Neural progenitor cell (in vitro differentiated cells): ENCODE measurements at regions not wholly inside any gene's neighbourhood (a gene's known extent, or its start where the extent isn't known, plus 50 kb on each side); places are given as distances from the start of the nearest gene placed in this dataset.

Experiments
- DNase-seq: peaks from one replicate; pipeline ENCODE4 v3.0.0-alpha.2; 2016; ENCODE audit warnings: low spot score
- H2AFZ ChIP-seq: fragments of 200-600 bp; sonication (generic); replicated peaks from 2 replicates; pipeline ENCODE4 v1.6.1; 2016; ENCODE audit warnings: antibody characterized with exemption
- H3F3A ChIP-seq: fragments of 200-600 bp; sonication (generic); 2 replicates; pipeline ENCODE4 v1.6.1; 2016; ENCODE audit warnings: antibody characterized with exemption, low read depth
- H3K27ac ChIP-seq: fragments of 200-600 bp; sonication (generic); 2 replicates; pipeline ENCODE4 v1.5.1; 2016; ENCODE audit warnings: mild to moderate bottlenecking
- H3K27me3 ChIP-seq: fragments of 200-600 bp; sonication (generic); 2 replicates; pipeline ENCODE4 v1.6.1; 2016; ENCODE audit warnings: mild to moderate bottlenecking, moderate library complexity
- H3K36me3 ChIP-seq: fragments of 200-600 bp; sonication (generic); 2 replicates; pipeline ENCODE4 v1.5.1; 2016
- H3K4me1 ChIP-seq: fragments of 200-600 bp; sonication (generic); 2 replicates; pipeline ENCODE4 v1.6.1; 2016; ENCODE audit warnings: mixed run types
- H3K4me2 ChIP-seq: fragments of 200-600 bp; sonication (generic); 2 replicates; pipeline ENCODE4 v1.6.1; 2016
- H3K4me3 ChIP-seq: fragments of 200-600 bp; sonication (generic); 2 replicates; pipeline ENCODE4 v1.5.1; 2016
- H3K79me2 ChIP-seq: fragments of 200-600 bp; sonication (generic); 2 replicates; pipeline ENCODE4 v1.6.1; 2016; ENCODE audit warnings: low read depth
- H3K9ac ChIP-seq: fragments of 200-600 bp; sonication (generic); 2 replicates; pipeline ENCODE4 v1.6.1; 2016
- H3K9me3 ChIP-seq: fragments of 200-600 bp; sonication (generic); 2 replicates; pipeline ENCODE4 v1.5.1; 2016; ENCODE audit warnings: low read depth
- H4K20me1 ChIP-seq: fragments of 200-600 bp; sonication (generic); 2 replicates; pipeline ENCODE4 v1.6.1; 2016; ENCODE audit warnings: low read depth
- H3K27ac Mint-ChIP-seq: 3 replicates; pipeline ENCODE4 v1.8.0; 2021; ENCODE audit warnings: mixed read lengths
- H3K27me3 Mint-ChIP-seq: 2 replicates; pipeline ENCODE4 v1.8.0; 2022; ENCODE audit warnings: low read depth, mild to moderate bottlenecking, inconsistent platforms, moderate library complexity, mixed read lengths; ENCODE audit not compliant: insufficient read depth
- H3K36me3 Mint-ChIP-seq: 3 replicates; pipeline ENCODE4 v1.8.0; 2021; ENCODE audit warnings: mixed read lengths
- H3K4me1 Mint-ChIP-seq: 3 replicates; pipeline ENCODE4 v1.8.0; 2021; ENCODE audit warnings: mixed read lengths
- H3K4me3 Mint-ChIP-seq: 3 replicates; pipeline ENCODE4 v1.8.0; 2021; ENCODE audit warnings: mild to moderate bottlenecking, moderate library complexity, mixed read lengths
- H3K9me3 Mint-ChIP-seq: 3 replicates; pipeline ENCODE4 v1.8.0; 2020; ENCODE audit warnings: mixed read lengths
- EZH2 ChIP-seq: fragments of 200-600 bp; sonication (generic); IDR thresholded peaks from 2 replicates; pipeline ENCODE4 v1.6.1; 2017; ENCODE audit warnings: antibody characterized with exemption, mild to moderate bottlenecking, moderate library complexity
- EZH2phosphoT487 ChIP-seq: fragments of 200-600 bp; sonication (generic); IDR thresholded peaks from 2 replicates; pipeline ENCODE4 v1.6.1; 2017; ENCODE audit warnings: antibody characterized with exemption
- TF ChIP-seq, protein P1 (sequence below): fragments of 200-600 bp; sonication (generic); IDR thresholded peaks from 2 replicates; pipeline ENCODE4 v1.5.1; 2017; ENCODE audit warnings: antibody characterized with exemption, mild to moderate bottlenecking

GRCh38 chr1:71273334-71273733 is 192.5 kb upstream of the ZRANB2 start:
- no peaks in the 10 kb centered on the region for H3K36me3 ChIP-seq
- no peaks in the 10 kb centered on the region for H3F3A ChIP-seq
- Mint-ChIP-seq H3K9me3 (no peaks in the 10 kb centered on the region), H3K4me3 (no peak overlapping the region), H3K27ac (no peak overlapping the region), H3K4me1 (peaks cover 11% of the 10 kb centered on the region), H3K36me3 (no peaks in the 10 kb centered on the region), H3K27me3 (no peaks in the 10 kb centered on the region)
- TF ChIP-seq EZH2 = no peak
- TF ChIP-seq EZH2phosphoT487 = no peak
- TF ChIP-seq, protein P1, sequence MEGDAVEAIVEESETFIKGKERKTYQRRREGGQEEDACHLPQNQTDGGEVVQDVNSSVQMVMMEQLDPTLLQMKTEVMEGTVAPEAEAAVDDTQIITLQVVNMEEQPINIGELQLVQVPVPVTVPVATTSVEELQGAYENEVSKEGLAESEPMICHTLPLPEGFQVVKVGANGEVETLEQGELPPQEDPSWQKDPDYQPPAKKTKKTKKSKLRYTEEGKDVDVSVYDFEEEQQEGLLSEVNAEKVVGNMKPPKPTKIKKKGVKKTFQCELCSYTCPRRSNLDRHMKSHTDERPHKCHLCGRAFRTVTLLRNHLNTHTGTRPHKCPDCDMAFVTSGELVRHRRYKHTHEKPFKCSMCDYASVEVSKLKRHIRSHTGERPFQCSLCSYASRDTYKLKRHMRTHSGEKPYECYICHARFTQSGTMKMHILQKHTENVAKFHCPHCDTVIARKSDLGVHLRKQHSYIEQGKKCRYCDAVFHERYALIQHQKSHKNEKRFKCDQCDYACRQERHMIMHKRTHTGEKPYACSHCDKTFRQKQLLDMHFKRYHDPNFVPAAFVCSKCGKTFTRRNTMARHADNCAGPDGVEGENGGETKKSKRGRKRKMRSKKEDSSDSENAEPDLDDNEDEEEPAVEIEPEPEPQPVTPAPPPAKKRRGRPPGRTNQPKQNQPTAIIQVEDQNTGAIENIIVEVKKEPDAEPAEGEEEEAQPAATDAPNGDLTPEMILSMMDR = no peak
- no peak for DNase-seq
- no peak overlapping the region for H3K4me2 ChIP-seq
- no peaks in the 10 kb centered on the region for H3K79me2 ChIP-seq
- peaks cover 9% of the 10 kb centered on the region for H3K4me1 ChIP-seq
- no peaks in the 10 kb centered on the region for H3K9me3 ChIP-seq
- H4K20me1 ChIP-seq = no peaks in the 10 kb centered on the region
- H3K4me3 ChIP-seq = no peak overlapping the region
- no peaks in the 10 kb centered on the region for H3K27me3 ChIP-seq
- H2AFZ ChIP-seq = no peak overlapping the region
- H3K9ac ChIP-seq = no peak overlapping the region
- no peak overlapping the region for H3K27ac ChIP-seq

DNA sequence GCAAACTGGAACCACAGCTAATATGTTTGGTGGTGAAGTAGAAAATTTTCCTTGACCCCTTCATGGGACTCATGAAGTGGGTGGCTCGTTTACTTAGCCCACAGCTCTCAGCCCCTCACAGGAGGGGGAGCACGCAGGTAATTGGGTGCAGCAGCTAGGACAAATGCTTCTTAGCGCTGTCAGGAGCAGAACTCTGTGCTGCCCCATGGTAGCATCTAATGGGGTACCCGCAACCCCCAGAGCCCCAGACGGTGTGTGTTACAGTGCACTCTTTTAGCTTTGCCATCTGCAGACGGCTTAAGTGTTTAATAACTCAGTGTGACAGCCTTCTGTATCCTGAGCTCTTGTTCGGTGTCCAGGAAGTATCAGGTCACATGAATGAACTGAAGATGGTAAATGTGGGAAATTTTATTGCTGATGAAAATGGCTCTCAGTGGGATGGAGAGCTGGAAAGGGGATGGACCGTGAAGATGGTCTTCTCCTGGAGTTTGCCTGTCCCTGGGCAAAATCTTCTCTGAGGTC is 189.6 kb upstream of the ZRANB2 start:
- peaks cover 11% of the 10 kb centered on the region for H3K4me1 Mint-ChIP-seq
- no peaks in the 10 kb centered on the region for H3K36me3 Mint-ChIP-seq
- no peaks in the 10 kb centered on the region for H3K9me3 Mint-ChIP-seq
- Histone ChIP-seq H3K9me3 (no peaks in the 10 kb centered on the region), H3K4me2 (no peak overlapping the region), H3K4me1 (peaks cover 9% of the 10 kb centered on the region), H3K9ac (no peak overlapping the region), H3K4me3 (no peak overlapping the region), H3K27me3 (no peaks in the 10 kb centered on the region), H3K36me3 (no peaks in the 10 kb centered on the region), H3K27ac (no peak overlapping the region), H4K20me1 (no peaks in the 10 kb centered on the region), H3K79me2 (no peaks in the 10 kb centered on the region), H2AFZ (no peak overlapping the region), H3F3A (no peaks in the 10 kb centered on the region)
- no peak overlapping the region for H3K27ac Mint-ChIP-seq
- H3K27me3 Mint-ChIP-seq = no peaks in the 10 kb centered on the region
- H3K4me3 Mint-ChIP-seq = no peak overlapping the region
- no peak for DNase-seq
- TF ChIP-seq EZH2phosphoT487 = no peak
- no peak for TF ChIP-seq EZH2
- TF ChIP-seq, protein P1 = no peak

GRCh38 chr1:71269818-71270217 is 189.0 kb upstream of the ZRANB2 start:
- no peak for DNase-seq
- Histone ChIP-seq H3K4me3 (no peak overlapping the region), H3K36me3 (no peaks in the 10 kb centered on the region), H3K79me2 (no peaks in the 10 kb centered on the region), H3K4me2 (no peak overlapping the region), H4K20me1 (no peaks in the 10 kb centered on the region), H3K27me3 (no peaks in the 10 kb centered on the region), H3K9ac (no peak overlapping the region), H3F3A (no peaks in the 10 kb centered on the region), H3K4me1 (peaks cover 9% of the 10 kb centered on the region), H3K9me3 (no peaks in the 10 kb centered on the region), H2AFZ (no peak overlapping the region), H3K27ac (no peak overlapping the region)
- Mint-ChIP-seq H3K27me3 (no peaks in the 10 kb centered on the region), H3K4me1 (peaks cover 11% of the 10 kb centered on the region), H3K36me3 (no peaks in the 10 kb centered on the region), H3K4me3 (no peak overlapping the region), H3K27ac (no peak overlapping the region), H3K9me3 (no peaks in the 10 kb centered on the region)
- TF ChIP-seq, protein P1 = no peak
- TF ChIP-seq EZH2phosphoT487 (no peak), EZH2 (no peak)
